ENCODE measurements at regions not wholly inside any gene's neighbourhood (a gene's known extent, or its start where the extent isn't known, plus 50 kb on each side); places are given as distances from the start of the nearest gene placed in this dataset.

- CTCF ChIA-PET: interaction anchor here (0.6 kb wide), 1 partner anchor 11 kb away, joined by 3 read pairs; no protein-coding TSS in a partner anchor
These were observed 398.0 kb upstream of the MEIS1 start for GRCh38 chr2:66036948-66037347.

GRCh38 chr2:66034467-66034866 lies 400.5 kb upstream of the MEIS1 start:
- no peak overlapping the region for H3K4me3 ChIP-seq (ENCODE audit: low read depth, low read length)
- CTCF ChIA-PET: interaction anchor here (0.7 kb wide), 1 partner anchor 1953 kb away, joined by 4 read pairs; no protein-coding TSS in a partner anchor
- POLR2A ChIA-PET: no interaction called here
- H3K4me1 ChIP-seq (ENCODE audit: control insufficient read depth, insufficient read depth, low read length): no peaks in the 10 kb centered on the region
- no peaks in the 10 kb centered on the region for H3K36me3 ChIP-seq (ENCODE audit: control insufficient read depth in 2 of 2, insufficient read depth in 1 of 2, low read length in 2 of 2)
- H3K27ac ChIP-seq (ENCODE audit: extremely low read depth, low read depth, low read length): no peak overlapping the region
- no peaks in the 10 kb centered on the region for H3K9me3 ChIP-seq (ENCODE audit: control insufficient read depth, insufficient read depth, low read depth, low read length)
- TF ChIP-seq ZNF280D (tag by site-specific recombination; IDR thresholded peaks at IDR 0.05): no peak
- no peak for TF ChIP-seq ZNF768 (tag by site-specific recombination; IDR thresholded peaks at IDR 0.05)
- no peak for TF ChIP-seq PRDM10 (tag by site-specific recombination; IDR thresholded peaks at IDR 0.05)
- no peak for TF ChIP-seq ZNF560 (tag by site-specific recombination; IDR thresholded peaks at IDR 0.05; ENCODE audit: borderline replicate concordance)
- TF ChIP-seq ZBTB48 (tag by site-specific recombination; IDR thresholded peaks at IDR 0.05): no peak
- no peak for TF ChIP-seq ZFP3 (tag by site-specific recombination; IDR thresholded peaks at IDR 0.05; ENCODE audit: low read depth)
- TF ChIP-seq ZBTB7A (tag by site-specific recombination; IDR thresholded peaks at IDR 0.05; ENCODE audit: low read depth): no peak
- TF ChIP-seq ZNF10 (tag by site-specific recombination; IDR thresholded peaks at IDR 0.05): no peak
- TF ChIP-seq ZNF433 (tag by site-specific recombination; IDR thresholded peaks at IDR 0.05; ENCODE audit: low read depth): no peak
- no peak for TF ChIP-seq ZNF660 (tag by site-specific recombination; IDR thresholded peaks at IDR 0.05)
- no peak for TF ChIP-seq ZNF529 (tag by site-specific recombination; IDR thresholded peaks at IDR 0.05; ENCODE audit: insufficient replicate concordance)
- no peak for TF ChIP-seq ZNF280C (tag by site-specific recombination; IDR thresholded peaks at IDR 0.05)
- TF ChIP-seq ZNF18 (tag by site-specific recombination; IDR thresholded peaks at IDR 0.05): no peak
- TF ChIP-seq ZFP37 (tag by site-specific recombination; IDR thresholded peaks at IDR 0.05): no peak
- no peak for TF ChIP-seq ZNF112 (tag by site-specific recombination; IDR thresholded peaks at IDR 0.05)
- TF ChIP-seq RBAK (tag by site-specific recombination; IDR thresholded peaks at IDR 0.05): no peak
- no peak for TF ChIP-seq ZNF426 (tag by site-specific recombination; IDR thresholded peaks at IDR 0.05)

More at GRCh38 chr2:66036948-66037347, 398.0 kb upstream of the MEIS1 start:
- no peaks in the 10 kb centered on the region for H3K36me3 ChIP-seq (ENCODE audit: control insufficient read depth in 2 of 2, insufficient read depth in 1 of 2, low read length in 2 of 2)
- POLR2A ChIA-PET: no interaction called here
- no peak overlapping the region for H3K27ac ChIP-seq (ENCODE audit: extremely low read depth, low read depth, low read length)
- no peaks in the 10 kb centered on the region for H3K9me3 ChIP-seq (ENCODE audit: control insufficient read depth, insufficient read depth, low read depth, low read length)
- H3K4me1 ChIP-seq (ENCODE audit: control insufficient read depth, insufficient read depth, low read length): no peaks in the 10 kb centered on the region
- TF ChIP-seq PATZ1 (tag by site-specific recombination; IDR thresholded peaks at IDR 0.05): no peak
- TF ChIP-seq ZNF596 (tag by site-specific recombination; IDR thresholded peaks at IDR 0.05): no peak
- TF ChIP-seq ZNF184 (tag by site-specific recombination; IDR thresholded peaks at IDR 0.05): no peak
- TF ChIP-seq ZNF626 (tag by site-specific recombination; IDR thresholded peaks at IDR 0.05): no peak
- no peak for TF ChIP-seq ZBTB7A (tag by site-specific recombination; IDR thresholded peaks at IDR 0.05; ENCODE audit: low read depth)
- TF ChIP-seq ZNF423 (tag by site-specific recombination; IDR thresholded peaks at IDR 0.05): no peak
- TF ChIP-seq ZNF521 (tag by site-specific recombination; IDR thresholded peaks at IDR 0.05): no peak
- no peak for TF ChIP-seq ZFP69B (tag by site-specific recombination; IDR thresholded peaks at IDR 0.05)
- TF ChIP-seq GLI2 (tag by site-specific recombination; IDR thresholded peaks at IDR 0.05; ENCODE audit: borderline replicate concordance, low read depth): no peak
- H3K4me3 ChIP-seq (ENCODE audit: low read depth, low read length): no peak overlapping the region
